ENCODE measurements at regions not wholly inside any gene's neighbourhood (a gene's known extent, or its start where the extent isn't known, plus 50 kb on each side); places are given as distances from the start of the nearest gene placed in this dataset.

- Mint-ChIP-seq H3K27ac (ENCODE audit: unreplicated experiment) (no peak overlapping the region), H3K36me3 (ENCODE audit: low read depth, unreplicated experiment) (no peaks in the 10 kb centered on the region), H3K27me3 (ENCODE audit: unreplicated experiment) (peaks cover 1% of the 10 kb centered on the region), H3K4me3 (ENCODE audit: unreplicated experiment) (no peak overlapping the region), H3K9me3 (ENCODE audit: unreplicated experiment) (no peaks in the 10 kb centered on the region), H3K4me1 (ENCODE audit: unreplicated experiment) (peaks cover 6% of the 10 kb centered on the region)
- DNase-seq (ENCODE audit: low spot score), result no peak
- TF ChIP-seq, protein P1, sequence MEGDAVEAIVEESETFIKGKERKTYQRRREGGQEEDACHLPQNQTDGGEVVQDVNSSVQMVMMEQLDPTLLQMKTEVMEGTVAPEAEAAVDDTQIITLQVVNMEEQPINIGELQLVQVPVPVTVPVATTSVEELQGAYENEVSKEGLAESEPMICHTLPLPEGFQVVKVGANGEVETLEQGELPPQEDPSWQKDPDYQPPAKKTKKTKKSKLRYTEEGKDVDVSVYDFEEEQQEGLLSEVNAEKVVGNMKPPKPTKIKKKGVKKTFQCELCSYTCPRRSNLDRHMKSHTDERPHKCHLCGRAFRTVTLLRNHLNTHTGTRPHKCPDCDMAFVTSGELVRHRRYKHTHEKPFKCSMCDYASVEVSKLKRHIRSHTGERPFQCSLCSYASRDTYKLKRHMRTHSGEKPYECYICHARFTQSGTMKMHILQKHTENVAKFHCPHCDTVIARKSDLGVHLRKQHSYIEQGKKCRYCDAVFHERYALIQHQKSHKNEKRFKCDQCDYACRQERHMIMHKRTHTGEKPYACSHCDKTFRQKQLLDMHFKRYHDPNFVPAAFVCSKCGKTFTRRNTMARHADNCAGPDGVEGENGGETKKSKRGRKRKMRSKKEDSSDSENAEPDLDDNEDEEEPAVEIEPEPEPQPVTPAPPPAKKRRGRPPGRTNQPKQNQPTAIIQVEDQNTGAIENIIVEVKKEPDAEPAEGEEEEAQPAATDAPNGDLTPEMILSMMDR (IDR thresholded peaks at IDR 0.05; ENCODE audit: unreplicated experiment), result no peak
These were observed 251.7 kb downstream of the PSAT1 start for GRCh38 chr9:78548670-78549069.

GRCh38 chr9:78549711-78550110 is 252.8 kb downstream of the PSAT1 start:
- Mint-ChIP-seq H3K4me1 (ENCODE audit: unreplicated experiment) (peaks cover 6% of the 10 kb centered on the region), H3K36me3 (ENCODE audit: low read depth, unreplicated experiment) (no peaks in the 10 kb centered on the region), H3K27ac (ENCODE audit: unreplicated experiment) (no peak overlapping the region), H3K9me3 (ENCODE audit: unreplicated experiment) (no peaks in the 10 kb centered on the region), H3K27me3 (ENCODE audit: unreplicated experiment) (peaks cover 1% of the 10 kb centered on the region), H3K4me3 (ENCODE audit: unreplicated experiment) (no peak overlapping the region)
- TF ChIP-seq, protein P1 (IDR thresholded peaks at IDR 0.05; ENCODE audit: unreplicated experiment), result no peak
- DNase-seq (ENCODE audit: low spot score), result no peak

DNA sequence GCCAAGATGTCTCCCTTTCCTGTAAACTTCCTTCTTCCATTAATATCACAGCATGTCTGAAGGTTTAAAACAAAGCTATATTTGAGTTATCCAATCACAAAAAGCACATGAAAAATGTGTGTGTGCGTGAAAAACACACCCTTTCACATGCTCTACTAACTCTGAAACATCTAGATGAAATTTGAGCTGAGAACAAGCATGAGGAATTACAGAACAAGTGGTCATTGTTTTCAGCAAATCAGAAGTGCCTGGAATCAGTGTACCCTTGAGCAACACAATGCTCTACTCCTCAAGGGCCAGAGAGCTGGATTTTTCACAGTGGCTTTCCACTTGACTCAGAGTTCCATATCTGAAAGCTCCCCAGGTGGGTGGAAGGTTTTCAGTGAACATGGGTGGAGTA is 255.9 kb downstream of the PSAT1 start:
- H3K9me3 Mint-ChIP-seq (ENCODE audit: unreplicated experiment), result no peaks in the 10 kb centered on the region
- no peak overlapping the region for H3K4me3 Mint-ChIP-seq (ENCODE audit: unreplicated experiment)
- peaks cover 6% of the 10 kb centered on the region for H3K4me1 Mint-ChIP-seq (ENCODE audit: unreplicated experiment)
- no peak for DNase-seq (ENCODE audit: low spot score)
- no peaks in the 10 kb centered on the region for H3K36me3 Mint-ChIP-seq (ENCODE audit: low read depth, unreplicated experiment)
- TF ChIP-seq, protein P1 (IDR thresholded peaks at IDR 0.05; ENCODE audit: unreplicated experiment), result no peak
- H3K27ac Mint-ChIP-seq (ENCODE audit: unreplicated experiment), result no peak overlapping the region
- peaks cover 1% of the 10 kb centered on the region for H3K27me3 Mint-ChIP-seq (ENCODE audit: unreplicated experiment)

DNA sequence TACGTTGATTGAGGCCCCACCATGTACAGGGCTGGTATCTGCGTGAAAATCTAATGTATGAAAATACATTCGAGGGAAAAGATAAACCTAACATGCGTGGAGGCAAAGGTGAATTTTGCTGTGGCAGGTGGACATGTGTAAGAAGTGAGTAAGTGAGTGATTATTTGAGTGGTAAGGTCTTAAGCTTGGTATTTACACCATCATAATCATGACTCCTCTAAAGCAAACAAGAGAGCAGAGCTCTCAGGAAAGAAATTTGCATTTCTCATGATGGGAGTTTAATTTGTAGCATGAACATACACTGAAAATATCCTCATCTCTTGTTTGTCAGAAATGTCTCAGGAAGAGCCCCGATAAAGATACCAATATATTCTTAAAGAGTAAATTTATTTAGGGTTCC is 260.6 kb downstream of the PSAT1 start:
- no peak overlapping the region for H3K4me3 Mint-ChIP-seq (ENCODE audit: unreplicated experiment)
- no peaks in the 10 kb centered on the region for H3K27me3 Mint-ChIP-seq (ENCODE audit: unreplicated experiment)
- no peaks in the 10 kb centered on the region for H3K9me3 Mint-ChIP-seq (ENCODE audit: unreplicated experiment)
- DNase-seq (ENCODE audit: low spot score), result no peak
- H3K27ac Mint-ChIP-seq (ENCODE audit: unreplicated experiment), result no peak overlapping the region
- H3K4me1 Mint-ChIP-seq (ENCODE audit: unreplicated experiment), result no peaks in the 10 kb centered on the region
- TF ChIP-seq, protein P1 (IDR thresholded peaks at IDR 0.05; ENCODE audit: unreplicated experiment), result no peak
- no peaks in the 10 kb centered on the region for H3K36me3 Mint-ChIP-seq (ENCODE audit: low read depth, unreplicated experiment)

GRCh38 chr9:78559449-78559885 is 262.5 kb downstream of the PSAT1 start:
- no peak for DNase-seq (ENCODE audit: low spot score)
- H3K9me3 Mint-ChIP-seq (ENCODE audit: unreplicated experiment), result no peaks in the 10 kb centered on the region
- no peaks in the 10 kb centered on the region for H3K36me3 Mint-ChIP-seq (ENCODE audit: low read depth, unreplicated experiment)
- no peaks in the 10 kb centered on the region for H3K4me1 Mint-ChIP-seq (ENCODE audit: unreplicated experiment)
- no peak overlapping the region for H3K27ac Mint-ChIP-seq (ENCODE audit: unreplicated experiment)
- no peak overlapping the region for H3K4me3 Mint-ChIP-seq (ENCODE audit: unreplicated experiment)
- H3K27me3 Mint-ChIP-seq (ENCODE audit: unreplicated experiment), result no peaks in the 10 kb centered on the region
- TF ChIP-seq, protein P1 (IDR thresholded peaks at IDR 0.05; ENCODE audit: unreplicated experiment), result no peak
